Heart left ventricle (tissue), 16 donors: ENCODE measurements at regions not wholly inside any gene's neighbourhood (a gene's known extent, or its start where the extent isn't known, plus 50 kb on each side); places are given as distances from the start of the nearest gene placed in this dataset.
"Not testable (repeated sequence)": the region's sequence is repeated elsewhere in the genome, so short reads cannot be mapped to it uniquely, and the experiment has no call there.

Source experiments
- ATAC-seq, 4 donors: fragments of 200-7000 bp; cut with Tn5 transposase; one replicate each; pipeline ENCODE4 v1.9.1; 2020 to 2022; ENCODE audit warnings: moderate library complexity in 4 of 4, mild to moderate bottlenecking in 3 of 4, moderate number of reproducible peaks in 1 of 4
- DNase-seq, 5 donors: peaks; one replicate each; pipeline ENCODE4 v3.0.0-alpha.2; 2020
- H3K27ac ChIP-seq, 12 donors: fragments of 200-600 bp; sonication (generic) in 4 of 12; one replicate each; pipeline versions ENCODE4 v1.5.0 to v1.8.0; 2016 to 2022; ENCODE audit warnings: mild to moderate bottlenecking in 2 of 12
- H3K27me3 ChIP-seq, 9 donors: fragments of 200-600 bp; sonication (generic) in 2 of 9; one replicate each; pipeline versions ENCODE4 v1.5.1 to v1.8.0; 2016 to 2022; ENCODE audit warnings: mild to moderate bottlenecking in 3 of 9
- H3K36me3 ChIP-seq, 9 donors: fragments of 200-600 bp; sonication (generic) in 2 of 9; one replicate each; pipeline versions ENCODE4 v1.5.0 to v1.8.0; 2018 to 2022; ENCODE audit warnings: mild to moderate bottlenecking in 2 of 9
- H3K4me1 ChIP-seq, 12 donors: fragments of 200-600 bp; sonication (generic) in 4 of 12; one replicate each; pipeline versions ENCODE4 v1.5.0 to v1.8.0; 2016 to 2022; ENCODE audit warnings: mild to moderate bottlenecking in 3 of 12
- H3K4me3 ChIP-seq, 12 donors: fragments of 200-600 bp; sonication (generic) in 4 of 12; one replicate each; pipeline versions ENCODE4 v1.5.0 to v1.8.0; 2017 to 2022; ENCODE audit warnings: mild to moderate bottlenecking in 9 of 12, moderate library complexity in 4 of 12
- H3K9me3 ChIP-seq, 12 donors: fragments of 200-600 bp; sonication (generic) in 4 of 12; one replicate each; pipeline versions ENCODE4 v1.5.0 to v1.8.0; 2016 to 2022; ENCODE audit warnings: mild to moderate bottlenecking in 1 of 12
- POLR2A ChIP-seq, 2 donors: fragments of 450-650 bp; IDR thresholded peaks; one replicate each; pipeline ENCODE4 v1.6.1; 2017; ENCODE audit warnings: antibody characterized with exemption in 2 of 2, mild to moderate bottlenecking in 2 of 2, moderate library complexity in 2 of 2
- WGBS, 4 donors: extraction: QIAGEN DNeasy Blood & Tissue Kit in 2 of 4; methylation state at CpG; one replicate each; pipeline versions ENCODE4 v1.1.5 to v1.1.7; 2013 to 2018; 5-methylcytosine and 5-hydroxymethylcytosine counted together
- intact Hi-C, 10 donors: fragments of 100-400 bp; cut with DNase I; formaldehyde crosslinking; loops; one replicate each; pipeline versions ENCODE4 v1.11.1 to v1.14.2; 2022
- TF ChIP-seq, protein P1 (sequence below), 12 donors: fragments of 200-600 bp; sonication (generic) in 4 of 12; IDR thresholded peaks; one replicate each; pipeline versions ENCODE4 v1.5.0 to v1.8.0; 2018 to 2022; ENCODE audit warnings: antibody characterized with exemption in 12 of 12, mild to moderate bottlenecking in 5 of 12
- donor health status: ischemic (EF 13 %, LVEDD 7.1; RV severe dilation, severe dysfunction).
- donor health status: healthy with polysubstance abuse.
- donor health status: DM: no; HTN: yes; CAD: no.
- donor health status: DM: no; HTN: no; CAD: no.
- donor health status: ischemic (EF 25% LVEDD 6.9; RV normal size, moderate dysfunction).
- donor health status: ischemic (EF 25% LVEDD 5.7; RV mildly dilated, moderate dysfunction).
- donor health status: healthy.
- donor health status: DM: yes; HTN: yes; CAD: no.
- donor health status: ischemic (EF 35%, LVEDD 5.7; RV mildly dilated, moderate dysfunction).
- donor health status: nonischemic (EF 11% LVEDD 7.7; RV severe dilation, severe dysfunction).
- donor health status: DM: yes; HTN: yes; CAD: no.
- donor health status: PGD.
- donor health status: ischemic (EF 29% LVEDD 5.4; RV normal size, mild dysfunction).
- donor health status: nonischemic (EF 23%, LVEDD 6.1; RV moderate dilation, normal function).

DNA sequence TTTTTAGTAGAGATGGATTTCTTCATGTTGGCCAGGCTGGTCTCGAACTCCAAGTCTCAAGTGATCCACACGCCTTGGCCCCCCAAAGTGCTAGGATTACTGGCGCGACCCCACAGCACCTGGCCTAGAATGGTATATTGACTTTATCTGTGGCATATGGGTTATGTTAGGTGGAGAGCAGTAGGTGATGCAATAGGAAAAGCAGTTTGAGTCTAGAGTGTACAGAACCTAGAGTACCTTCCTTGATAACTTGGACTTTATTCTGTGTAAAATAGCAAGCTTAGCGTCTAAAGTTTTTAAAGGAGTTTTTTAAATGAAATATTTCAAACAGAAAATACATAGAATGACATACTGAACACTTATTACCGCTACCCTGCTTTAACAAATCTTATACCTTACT lies 139.5 kb upstream of the XIST start:
- intact Hi-C loops: no loop called here
- no peak for DNase-seq
- WGBS, 4 donors: 98 to 99% (median 98%) methylated on average over 6 of the region's 6 CpGs
- no peak overlapping the region for H3K4me3 ChIP-seq
- H3K27ac ChIP-seq: no peak overlapping the region
- TF ChIP-seq POLR2A (IDR thresholded peaks at IDR 0.05): no peak
- TF ChIP-seq, protein P1, sequence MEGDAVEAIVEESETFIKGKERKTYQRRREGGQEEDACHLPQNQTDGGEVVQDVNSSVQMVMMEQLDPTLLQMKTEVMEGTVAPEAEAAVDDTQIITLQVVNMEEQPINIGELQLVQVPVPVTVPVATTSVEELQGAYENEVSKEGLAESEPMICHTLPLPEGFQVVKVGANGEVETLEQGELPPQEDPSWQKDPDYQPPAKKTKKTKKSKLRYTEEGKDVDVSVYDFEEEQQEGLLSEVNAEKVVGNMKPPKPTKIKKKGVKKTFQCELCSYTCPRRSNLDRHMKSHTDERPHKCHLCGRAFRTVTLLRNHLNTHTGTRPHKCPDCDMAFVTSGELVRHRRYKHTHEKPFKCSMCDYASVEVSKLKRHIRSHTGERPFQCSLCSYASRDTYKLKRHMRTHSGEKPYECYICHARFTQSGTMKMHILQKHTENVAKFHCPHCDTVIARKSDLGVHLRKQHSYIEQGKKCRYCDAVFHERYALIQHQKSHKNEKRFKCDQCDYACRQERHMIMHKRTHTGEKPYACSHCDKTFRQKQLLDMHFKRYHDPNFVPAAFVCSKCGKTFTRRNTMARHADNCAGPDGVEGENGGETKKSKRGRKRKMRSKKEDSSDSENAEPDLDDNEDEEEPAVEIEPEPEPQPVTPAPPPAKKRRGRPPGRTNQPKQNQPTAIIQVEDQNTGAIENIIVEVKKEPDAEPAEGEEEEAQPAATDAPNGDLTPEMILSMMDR (IDR thresholded peaks at IDR 0.05): no peak
- no peaks in the 10 kb centered on the region for H3K4me1 ChIP-seq
- H3K9me3 ChIP-seq: peaks cover 0 to 6% (median 0%) of the 10 kb centered on the region in 12 donors
- H3K36me3 ChIP-seq: peaks cover 0 to 30% (median 18%) of the 10 kb centered on the region in 9 donors
- no peak for ATAC-seq
- no peaks in the 10 kb centered on the region for H3K27me3 ChIP-seq

DNA sequence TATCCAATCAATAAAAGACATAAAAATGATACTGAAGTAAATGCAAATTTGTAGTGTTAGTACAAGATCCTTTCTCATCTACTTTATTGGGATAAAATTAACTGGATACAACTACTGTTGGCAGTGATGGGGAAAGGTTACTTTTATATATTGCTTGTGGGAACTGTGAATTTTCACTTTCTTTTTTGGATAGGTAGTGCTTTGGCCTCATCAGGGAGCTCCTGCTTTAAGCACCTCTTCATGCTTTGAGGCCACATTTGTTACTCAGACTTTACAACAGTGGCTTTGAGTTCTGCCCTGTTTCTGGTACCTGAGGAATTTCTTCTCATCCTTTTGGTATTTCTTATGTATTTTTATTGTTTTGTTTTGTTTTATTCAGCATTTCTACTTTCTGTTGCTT lies 134.7 kb upstream of the XIST start:
- H3K4me3 ChIP-seq: no peak overlapping the region
- no peaks in the 10 kb centered on the region for H3K4me1 ChIP-seq
- TF ChIP-seq, protein P1 (IDR thresholded peaks at IDR 0.05): no peak
- TF ChIP-seq POLR2A (IDR thresholded peaks at IDR 0.05): no peak
- H3K36me3 ChIP-seq: peaks cover 0 to 4% (median 0%) of the 10 kb centered on the region in 9 donors
- no peak for DNase-seq
- no peaks in the 10 kb centered on the region for H3K9me3 ChIP-seq
- H3K27me3 ChIP-seq: no peaks in the 10 kb centered on the region
- intact Hi-C loops: no loop called here
- no peak overlapping the region for H3K27ac ChIP-seq
- ATAC-seq: no peak

DNA sequence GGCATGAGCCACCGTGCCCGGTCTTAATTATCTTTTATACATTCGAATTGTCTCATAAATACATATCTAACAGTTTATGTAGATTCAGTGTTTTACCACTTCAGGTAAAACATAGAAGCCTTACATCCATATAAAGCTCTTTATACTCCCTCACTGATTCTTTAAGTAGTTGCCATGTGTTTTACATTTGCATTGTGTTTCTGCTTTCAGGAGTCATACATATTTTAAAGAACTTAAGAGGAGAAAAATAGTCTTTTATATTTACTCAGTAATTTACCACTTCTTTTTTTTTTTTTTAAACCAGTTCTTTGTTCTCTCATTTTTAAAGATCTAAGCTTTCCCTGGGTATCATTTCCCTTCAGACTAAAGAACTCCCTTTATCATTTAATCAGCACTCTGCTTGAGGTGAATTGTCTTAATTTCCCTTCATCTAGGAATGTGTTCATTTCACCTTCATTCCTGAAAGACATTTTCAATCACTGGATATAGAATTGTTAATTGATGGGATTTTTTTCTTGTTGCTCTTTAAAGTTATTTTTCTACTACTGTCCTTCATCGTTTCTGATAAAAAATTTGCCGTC lies 127.1 kb upstream of the XIST start:
- 65 to 81% (median 73%) methylated on average over 5 of the region's 5 CpGs for WGBS, 4 donors

DNA sequence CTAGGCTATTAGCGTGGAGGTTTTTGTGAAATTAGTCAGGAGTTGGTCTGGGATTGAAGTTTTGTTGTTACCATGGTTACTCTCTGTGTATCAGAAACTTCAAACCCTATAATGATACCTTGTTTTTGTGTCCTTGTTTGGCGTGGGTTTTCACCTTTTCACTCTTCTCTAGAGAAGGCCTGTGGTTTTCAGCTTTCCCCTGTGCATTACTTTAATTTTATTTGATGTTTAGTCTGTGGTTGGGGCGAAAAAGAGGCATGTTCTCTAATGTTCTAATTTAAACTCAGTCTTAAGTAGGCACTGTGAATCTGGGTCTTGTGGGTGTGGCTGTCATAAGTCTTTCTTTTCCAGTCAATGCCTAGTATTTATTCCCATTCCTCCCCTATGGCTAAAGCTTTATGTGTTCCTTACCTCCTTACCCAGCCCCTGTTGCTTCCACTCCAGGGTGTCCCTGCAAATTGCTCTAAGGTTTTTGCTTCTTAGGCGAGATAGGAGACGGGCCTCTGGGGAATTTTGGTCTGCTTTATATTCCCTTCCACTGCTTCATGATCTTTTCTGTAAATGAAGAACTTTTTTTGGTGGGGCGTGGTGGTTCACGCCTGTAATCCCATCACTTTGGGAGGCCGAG lies 125.1 kb upstream of the XIST start:
- no peak for DNase-seq
- H3K27me3 ChIP-seq: no peaks in the 10 kb centered on the region
- no peaks in the 10 kb centered on the region for H3K36me3 ChIP-seq
- no peak for ATAC-seq
- no peaks in the 10 kb centered on the region for H3K4me1 ChIP-seq
- no peaks in the 10 kb centered on the region for H3K9me3 ChIP-seq
- no peak overlapping the region for H3K27ac ChIP-seq
- no peak overlapping the region for H3K4me3 ChIP-seq
- TF ChIP-seq, protein P1 (IDR thresholded peaks at IDR 0.05): no peak
- no peak for TF ChIP-seq POLR2A (IDR thresholded peaks at IDR 0.05)
- intact Hi-C loops: no loop called here
- 91 to 95% (median 91%) methylated on average over 8 of the region's 8 CpGs for WGBS, 4 donors

More for the DNA sequence above, 127.1 kb upstream of the XIST start:
- Histone ChIP-seq H3K4me3 (no peak overlapping the region), H3K27ac (no peak overlapping the region), H3K9me3 (no peaks in the 10 kb centered on the region), H3K4me1 (no peaks in the 10 kb centered on the region), H3K36me3 (peaks cover 0 to 4% (median 0%) of the 10 kb centered on the region in 9 donors), H3K27me3 (no peaks in the 10 kb centered on the region)
- no peak for DNase-seq
- intact Hi-C loops: no loop called here
- no peak for ATAC-seq
- TF ChIP-seq, protein P1 (IDR thresholded peaks at IDR 0.05): no peak
- TF ChIP-seq POLR2A (IDR thresholded peaks at IDR 0.05): no peak

DNA sequence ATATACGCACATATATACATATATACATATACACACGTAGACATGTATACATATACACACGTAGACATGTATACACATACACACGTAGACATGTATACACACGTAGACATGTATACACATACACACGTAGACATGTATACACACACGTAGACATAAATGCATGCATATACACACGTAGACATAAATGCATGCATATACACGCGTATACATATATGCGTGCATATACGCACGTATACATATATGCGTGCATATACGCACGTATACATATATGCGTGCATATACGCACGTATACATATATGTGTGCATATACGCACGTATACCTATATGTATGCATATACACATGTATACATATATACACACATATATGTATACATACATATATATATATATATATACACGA lies 114.9 kb upstream of the XIST start:
- H3K27ac ChIP-seq, DNase-seq, H3K9me3 ChIP-seq, ATAC-seq, H3K4me3 ChIP-seq, intact Hi-C loops, H3K27me3 ChIP-seq: not testable (repeated sequence)
- 80 to 97% (median 95%) methylated on average over 22 of the region's 22 CpGs for WGBS, 4 donors
- Histone ChIP-seq H3K36me3 (peaks cover 0 to 21% (median 0%) of the 10 kb centered on the region in 9 donors), H3K4me1 (peaks cover 0 to 10% (median 0%) of the 10 kb centered on the region in 12 donors)
